GM12878 (cell line): ENCODE measurements at regions not wholly inside any gene's neighbourhood (a gene's known extent, or its start where the extent isn't known, plus 50 kb on each side); places are given as distances from the start of the nearest gene placed in this dataset.

Source experiments
- ATAC-seq: fragments of 200-7000 bp; cut with Tn5 transposase; 3 replicates; pipeline ENCODE4 v1.9.1; 2020; ENCODE audit warnings: mild to moderate bottlenecking, moderate library complexity
- BruUV-seq: library from RNA; stranded (reverse); fragments of 400-500 nt; replicated peaks from 2 replicates; lab custom pipeline; 2021; lab: Mats Ljungman, UMichigan
- CTCF ChIA-PET: fragments of 300-600 bp; sonication (Branson Sonifier 250); formaldehyde crosslinking; extraction: SDS; loops from one replicate; lab custom pipeline; 2021; ENCODE audit warnings: inconsistent platforms; lab: Yijun Ruan, JAX
- POLR2A ChIA-PET: fragments of 350-600 bp; formaldehyde crosslinking; extraction: SDS; loops from one replicate; lab custom pipeline; 2021; ENCODE audit warnings: inconsistent platforms; lab: Charles Lee
- RAD21 ChIA-PET: fragments of 300-600 bp; sonication (Branson Sonifier 250); formaldehyde crosslinking; loops from one replicate; lab custom pipeline; 2023; ENCODE audit warnings: antibody characterized with exemption; ENCODE audit not compliant: unreplicated experiment; lab: Charles Lee
- SMC1A ChIA-PET: fragments of 300-600 bp; sonication (Branson Sonifier 250); formaldehyde crosslinking; loops from one replicate; lab custom pipeline; 2023; ENCODE audit not compliant: unreplicated experiment, uncharacterized antibody; lab: Charles Lee
- DNase-seq: peaks from one replicate; pipeline ENCODE4 v3.0.0-alpha.2; 2011; ENCODE audit warnings: low read depth, low spot score
- FAIRE-seq: peaks from 3 replicates; lab custom pipeline; 2011; peaks lifted over from hg19 to GRCh38; lab: Jason Lieb, UNC
- H2AFZ ChIP-seq: 2 replicates; pipeline ENCODE4 v1.6.0; 2011; ENCODE audit warnings: low read depth, low read length, control low read depth; ENCODE audit not compliant: control insufficient read depth
- H3K27ac ChIP-seq: 2 replicates; pipeline ENCODE4 v1.5.1; 2011; ENCODE audit warnings: control low read depth; ENCODE audit not compliant: control insufficient read depth, insufficient read depth
- H3K27me3 ChIP-seq, 2 experiments: replicated peaks in 1 of 2; 2 replicates each; pipeline versions ENCODE4 v1.6.0 to v1.6.1; 2011; ENCODE audit warnings: low read length in 1 of 2; ENCODE audit not compliant: control insufficient read depth in 2 of 2, insufficient read depth in 2 of 2
- H3K36me3 ChIP-seq, 2 experiments: 2 replicates each; pipeline ENCODE4 v1.5.1; 2011; ENCODE audit warnings: low read length in 1 of 2; ENCODE audit not compliant: control insufficient read depth in 2 of 2, insufficient read depth in 2 of 2
- H3K4me1 ChIP-seq: 2 replicates; pipeline ENCODE4 v1.6.1; 2011; ENCODE audit warnings: mild to moderate bottlenecking, low read length, moderate library complexity, mixed read lengths; ENCODE audit not compliant: control insufficient read depth, insufficient read depth
- H3K4me2 ChIP-seq: 2 replicates; pipeline ENCODE4 v1.6.0; 2011; ENCODE audit warnings: control low read depth; ENCODE audit not compliant: control insufficient read depth, insufficient read depth
- H3K4me3 ChIP-seq: fragments of 200-600 bp; sonication (generic); 2 replicates; pipeline ENCODE4 v1.5.1; 2016
- H3K79me2 ChIP-seq: 2 replicates; pipeline ENCODE4 v1.6.0; 2011; ENCODE audit warnings: low read length; ENCODE audit not compliant: control insufficient read depth, insufficient read depth
- H3K9ac ChIP-seq: 2 replicates; pipeline ENCODE4 v1.8.0; 2011; ENCODE audit warnings: low read length, control low read depth, mixed read lengths; ENCODE audit not compliant: control insufficient read depth, insufficient read depth
- H3K9me3 ChIP-seq: replicated peaks from 3 replicates; pipeline ENCODE4 v1.5.1; 2011; ENCODE audit warnings: mild to moderate bottlenecking, low read length; ENCODE audit not compliant: control insufficient read depth, insufficient read depth
- H4K20me1 ChIP-seq: 2 replicates; pipeline ENCODE4 v1.6.0; 2011; ENCODE audit not compliant: control insufficient read depth, insufficient read depth
- ASH2L ChIP-seq: fragments of 300-600, 200-600 bp; sonication (generic); IDR thresholded peaks from 2 replicates; pipeline ENCODE4 v1.6.1; 2017; ENCODE audit warnings: low read depth, mild to moderate bottlenecking, borderline replicate concordance
- CHD1 ChIP-seq: IDR thresholded peaks from 2 replicates; pipeline ENCODE4 v1.6.1; 2012; ENCODE audit warnings: low read depth, low read length, improper control_type of control experiment
- FOS ChIP-seq: IDR thresholded peaks from 3 replicates; pipeline ENCODE4 v1.6.1; 2011; ENCODE audit warnings: borderline replicate concordance; ENCODE audit not compliant: insufficient read length; ENCODE audit errors: extremely low read depth
- FOXM1 ChIP-seq: IDR thresholded peaks from 2 replicates; pipeline ENCODE4 v1.6.1; 2012; ENCODE audit warnings: low read depth, mild to moderate bottlenecking, inconsistent platforms, low read length, moderate library complexity
- GATAD2B ChIP-seq: fragments of 450-650 bp; conservative IDR thresholded peaks from 2 replicates; pipeline ENCODE4 v1.6.1; 2017; ENCODE audit warnings: low read depth, mild to moderate bottlenecking, moderate library complexity
- HCFC1 ChIP-seq: fragments of 150-350 bp; IDR thresholded peaks from 2 replicates; pipeline ENCODE4 v1.6.1; 2014; ENCODE audit warnings: low read length
- KLF5 ChIP-seq: fragments of 450-650 bp; IDR thresholded peaks from 2 replicates; pipeline ENCODE4 v1.6.1; 2014; ENCODE audit warnings: mild to moderate bottlenecking; ENCODE audit not compliant: partially characterized antibody
- NFYA ChIP-seq: IDR thresholded peaks from 2 replicates; pipeline ENCODE4 v1.6.1; 2011; ENCODE audit warnings: low read depth, mild to moderate bottlenecking, low read length, improper control_type of control experiment, borderline replicate concordance
- NR2F1 ChIP-seq: fragments of 450-650 bp; conservative IDR thresholded peaks from 2 replicates; pipeline ENCODE4 v1.6.1; 2017; ENCODE audit warnings: mild to moderate bottlenecking
- RELA ChIP-seq: fragments of 450-650 bp; IDR thresholded peaks from 2 replicates; pipeline ENCODE4 v1.8.0; 2014; ENCODE audit warnings: borderline replicate concordance; ENCODE audit not compliant: partially characterized antibody
- STAT3 ChIP-seq: IDR thresholded peaks from 2 replicates; pipeline ENCODE4 v1.6.1; 2011; ENCODE audit warnings: low read depth, low read length, improper control_type of control experiment
- ZNF274 ChIP-seq: IDR thresholded peaks from one replicate; pipeline ENCODE4 v1.8.0; 2011; ENCODE audit not compliant: insufficient read length, insufficient read depth
- WGBS: methylation state at CpG from one replicate; pipeline ENCODE4 v1.1.6; 2016; ENCODE audit warnings: low lambda C conversion rate; ENCODE audit not compliant: insufficient replicate concordance, insufficient coverage; ENCODE audit errors: missing lambda C conversion rate; 5-methylcytosine and 5-hydroxymethylcytosine counted together
- in situ Hi-C: fragments of 300-500 bp; cut with MboI; formaldehyde crosslinking; loops from 9 replicates; pipeline ENCODE4 v1.14.3; 2018; ENCODE audit warnings: mixed read lengths
- intact Hi-C: fragments of 100-400 bp; cut with micrococcal nuclease; formaldehyde crosslinking; loops from one replicate; pipeline ENCODE4 v1.14.2; 2022; ENCODE audit not compliant: unreplicated experiment
- TF ChIP-seq, protein P1 (sequence below): fragments of 450-650 bp; IDR thresholded peaks from 2 replicates; pipeline ENCODE4 v1.6.1; 2014; ENCODE audit warnings: mild to moderate bottlenecking
- TF ChIP-seq, protein P2 (sequence below): fragments of 450-650 bp; formaldehyde crosslinking; IDR thresholded peaks from 2 replicates; pipeline ENCODE4 v1.4.0; 2022; ENCODE audit warnings: mild to moderate bottlenecking, moderate library complexity

DNA sequence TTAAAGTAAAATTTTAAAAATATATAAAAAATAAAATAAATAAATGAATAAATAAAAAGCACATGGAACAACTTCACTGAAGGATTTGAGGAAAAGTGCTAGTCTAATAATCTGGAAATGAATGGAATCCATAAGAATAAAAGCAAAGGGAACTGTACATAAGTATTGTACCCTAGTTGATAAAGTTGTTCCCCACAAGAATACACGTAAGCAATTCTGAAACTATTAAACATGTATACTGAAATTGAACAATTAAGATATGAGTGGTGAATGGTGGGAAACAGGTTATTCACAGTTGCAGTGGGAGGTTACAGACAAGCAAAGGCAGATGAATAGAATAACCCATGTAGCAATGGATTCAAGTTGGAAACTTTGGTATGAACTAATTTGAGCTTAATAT is 853.2 kb upstream of the SOX9 start:
- no peak overlapping the region for H3K9ac ChIP-seq
- TF ChIP-seq NFYA (no peak), FOS (no peak), FOXM1 (no peak), NR2F1 (no peak), STAT3 (no peak), ZNF274 (no peak), ASH2L (no peak), RELA (no peak), HCFC1 (no peak), GATAD2B (no peak), CHD1 (no peak), KLF5 (no peak)
- TF ChIP-seq, protein P1, sequence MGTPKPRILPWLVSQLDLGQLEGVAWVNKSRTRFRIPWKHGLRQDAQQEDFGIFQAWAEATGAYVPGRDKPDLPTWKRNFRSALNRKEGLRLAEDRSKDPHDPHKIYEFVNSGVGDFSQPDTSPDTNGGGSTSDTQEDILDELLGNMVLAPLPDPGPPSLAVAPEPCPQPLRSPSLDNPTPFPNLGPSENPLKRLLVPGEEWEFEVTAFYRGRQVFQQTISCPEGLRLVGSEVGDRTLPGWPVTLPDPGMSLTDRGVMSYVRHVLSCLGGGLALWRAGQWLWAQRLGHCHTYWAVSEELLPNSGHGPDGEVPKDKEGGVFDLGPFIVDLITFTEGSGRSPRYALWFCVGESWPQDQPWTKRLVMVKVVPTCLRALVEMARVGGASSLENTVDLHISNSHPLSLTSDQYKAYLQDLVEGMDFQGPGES, result no peak
- TF ChIP-seq, protein P2, sequence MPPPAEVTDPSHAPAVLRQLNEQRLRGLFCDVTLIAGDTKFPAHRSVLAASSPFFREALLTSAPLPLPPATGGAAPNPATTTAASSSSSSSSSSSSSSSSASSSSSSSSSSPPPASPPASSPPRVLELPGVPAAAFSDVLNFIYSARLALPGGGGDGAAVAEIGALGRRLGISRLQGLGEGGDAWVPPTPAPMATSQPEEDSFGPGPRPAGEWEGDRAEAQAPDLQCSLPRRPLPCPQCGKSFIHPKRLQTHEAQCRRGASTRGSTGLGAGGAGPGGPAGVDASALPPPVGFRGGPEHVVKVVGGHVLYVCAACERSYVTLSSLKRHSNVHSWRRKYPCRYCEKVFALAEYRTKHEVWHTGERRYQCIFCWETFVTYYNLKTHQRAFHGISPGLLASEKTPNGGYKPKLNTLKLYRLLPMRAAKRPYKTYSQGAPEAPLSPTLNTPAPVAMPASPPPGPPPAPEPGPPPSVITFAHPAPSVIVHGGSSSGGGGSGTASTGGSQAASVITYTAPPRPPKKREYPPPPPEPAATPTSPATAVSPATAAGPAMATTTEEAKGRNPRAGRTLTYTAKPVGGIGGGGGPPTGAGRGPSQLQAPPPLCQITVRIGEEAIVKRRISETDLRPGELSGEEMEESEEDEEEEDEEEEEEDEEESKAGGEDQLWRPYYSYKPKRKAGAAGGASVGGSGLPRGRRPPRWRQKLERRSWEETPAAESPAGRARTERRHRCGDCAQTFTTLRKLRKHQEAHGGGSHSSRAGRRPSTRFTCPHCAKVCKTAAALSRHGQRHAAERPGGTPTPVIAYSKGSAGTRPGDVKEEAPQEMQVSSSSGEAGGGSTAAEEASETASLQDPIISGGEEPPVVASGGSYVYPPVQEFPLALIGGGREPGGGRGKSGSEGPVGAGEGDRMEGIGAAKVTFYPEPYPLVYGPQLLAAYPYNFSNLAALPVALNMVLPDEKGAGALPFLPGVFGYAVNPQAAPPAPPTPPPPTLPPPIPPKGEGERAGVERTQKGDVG, result no peak
- CTCF ChIA-PET, result no interaction called here
- in situ Hi-C loops, result no loop called here
- ATAC-seq (no peak), DNase-seq (no peak), FAIRE-seq (no peak)
- no peaks in the 10 kb centered on the region for H3K9me3 ChIP-seq
- H3K36me3 ChIP-seq, result no peaks in the 10 kb centered on the region
- no peaks in the 10 kb centered on the region for H3K27me3 ChIP-seq
- BruUV-seq, result no TSS peak
- SMC1A ChIA-PET, result no interaction called here
- no peak overlapping the region for H2AFZ ChIP-seq
- RAD21 ChIA-PET, result no interaction called here
- no peaks in the 10 kb centered on the region for H3K4me1 ChIP-seq
- POLR2A ChIA-PET, result interaction anchor here (0.6 kb wide), 1 partner anchor 708 kb away, joined by 4 read pairs; no protein-coding TSS in a partner anchor
- intact Hi-C loops, result no loop called here
- H3K27ac ChIP-seq, result no peak overlapping the region
- WGBS, result 9% methylated on average over 1 of the region's 1 CpG
- H3K4me3 ChIP-seq, result no peak overlapping the region
- no peaks in the 10 kb centered on the region for H3K79me2 ChIP-seq
- no peaks in the 10 kb centered on the region for H4K20me1 ChIP-seq
- no peak overlapping the region for H3K4me2 ChIP-seq
